ENCODE measurements at regions not wholly inside any gene's neighbourhood (a gene's known extent, or its start where the extent isn't known, plus 50 kb on each side); places are given as distances from the start of the nearest gene placed in this dataset.

- Histone ChIP-seq H3K4me2 (ENCODE audit: insufficient read depth, low read length) (no peak overlapping the region), H3K4me3 (replicated peaks in 1 of 3; ENCODE audit: insufficient read depth in 1 of 3, low read depth in 1 of 3, low read length in 3 of 3) (no peak overlapping the region), H4K20me1 (replicated peaks; ENCODE audit: control insufficient read depth, extremely low read depth, insufficient read depth, low read length) (no peaks in the 10 kb centered on the region), H3K9me1 (replicated peaks; ENCODE audit: control insufficient read depth, extremely low read depth, insufficient read depth, low read length) (no peaks in the 10 kb centered on the region), H3K36me3 (ENCODE audit: control insufficient read depth in 2 of 2, extremely low read depth in 1 of 2, insufficient read depth in 2 of 2, low read length in 2 of 2) (no peaks in the 10 kb centered on the region), H3K27me3 (ENCODE audit: control insufficient read depth in 2 of 2, insufficient read depth in 2 of 2, low read length in 2 of 2) (no peaks in the 10 kb centered on the region), H2AFZ (ENCODE audit: low read depth, low read length) (no peak overlapping the region), H3K79me2 (ENCODE audit: control insufficient read depth, insufficient read depth, low read length) (no peaks in the 10 kb centered on the region), H3K4me1 (ENCODE audit: control insufficient read depth, extremely low read depth, insufficient read depth, low read length) (peaks cover 3% of the 10 kb centered on the region), H3K9me3 (replicated peaks; ENCODE audit: control insufficient read depth, insufficient read depth, low read length) (no peaks in the 10 kb centered on the region), H3K27ac (ENCODE audit: insufficient read depth, low read depth, low read length) (no peak overlapping the region), H3K9ac (replicated peaks; ENCODE audit: extremely low read depth, insufficient read depth, low read length) (no peak overlapping the region)
- CTCF ChIA-PET: no interaction called here
- no peak for DNase-seq (ENCODE audit: low read depth, low spot score)
- no TSS peak for BruUV-seq (replicated peaks)
- POLR2A ChIA-PET: no interaction called here
- dilution Hi-C loops (cut with MboI; ENCODE audit: extremely low pct_ligation_motif_present, low sequenced_read_pairs): no loop called here
- FAIRE-seq: no peak
- intact Hi-C loops (cut with micrococcal nuclease): no loop called here
- no peak for TF ChIP-seq FOS (IDR thresholded peaks at IDR 0.05; ENCODE audit: borderline replicate concordance, insufficient read depth, low read length)
- TF ChIP-seq POLR2AphosphoS5 (IDR thresholded peaks at IDR 0.05; ENCODE audit: insufficient read depth, low read depth, low read length): no peak
- TF ChIP-seq JUN (IDR thresholded peaks at IDR 0.05; ENCODE audit: borderline replicate concordance, insufficient read depth, insufficient read length, low read depth): no peak
- no peak for TF ChIP-seq CTCF (IDR thresholded peaks at IDR 0.05; ENCODE audit: extremely low read depth in 1 of 2, insufficient read depth in 1 of 2, low read depth in 1 of 2, low read length in 2 of 2)
- TF ChIP-seq POLR2A (IDR thresholded peaks at IDR 0.05; ENCODE audit: low read depth, low read length): no peak
- no peak for TF ChIP-seq MYC (IDR thresholded peaks at IDR 0.05; ENCODE audit: low read depth, low read length)
- no peak for TF ChIP-seq GATA2 (IDR thresholded peaks at IDR 0.05; ENCODE audit: insufficient read depth, insufficient read length, low read depth, low read length)
- TF ChIP-seq EZH2 (IDR thresholded peaks at IDR 0.05; ENCODE audit: borderline replicate concordance, low read depth, low read length, severe bottlenecking): no peak
- no peak for TF ChIP-seq MAX (IDR thresholded peaks at IDR 0.05; ENCODE audit: insufficient read depth, insufficient read length)
Observed at GRCh38 chr5:167205881-167206280, 1085.6 kb upstream of the WWC1 start.

All from endothelial cell of umbilical vein (primary cell).